PC-3 (cell line): ENCODE measurements at regions not wholly inside any gene's neighbourhood (a gene's known extent, or its start where the extent isn't known, plus 50 kb on each side); places are given as distances from the start of the nearest gene placed in this dataset.

Experiments
- ATAC-seq: fragments of 200-7000 bp; cut with Tn5 transposase; 2 replicates; pipeline ENCODE4 v1.9.1; 2020; ENCODE audit warnings: mild to moderate bottlenecking, moderate library complexity
- BruUV-seq: library from RNA; stranded (reverse); fragments of 400-500 nt; replicated peaks from 2 replicates; lab custom pipeline; 2021; lab: Mats Ljungman, UMichigan
- CTCF ChIA-PET: fragments of 300-600 bp; sonication (Branson Sonifier 250); formaldehyde crosslinking; loops from one replicate; lab custom pipeline; 2022; ENCODE audit warnings: antibody characterized with exemption; lab: Charles Lee
- POLR2A ChIA-PET: fragments of 300-600 bp; sonication (Branson Sonifier 250); formaldehyde crosslinking; loops from one replicate; lab custom pipeline; 2022; ENCODE audit warnings: antibody characterized with exemption; ENCODE audit not compliant: unreplicated experiment; lab: Charles Lee
- DNase-seq: peaks from one replicate; pipeline ENCODE4 v3.0.0-alpha.2; 2015
- H2AFZ ChIP-seq: fragments of 300-600 bp; sonication (generic); 2 replicates; pipeline ENCODE4 v1.6.0; 2016; ENCODE audit warnings: antibody characterized with exemption, low read length
- H3F3A ChIP-seq: fragments of 300-600 bp; sonication (generic); one replicate; pipeline ENCODE4 v1.6.0; 2017; ENCODE audit warnings: antibody characterized with exemption, low read length, control low read depth, mild to moderate bottlenecking; ENCODE audit not compliant: unreplicated experiment
- H3K27ac ChIP-seq: fragments of 300-600 bp; sonication (generic); 2 replicates; pipeline ENCODE4 v1.5.1; 2016; ENCODE audit warnings: mild to moderate bottlenecking, low read length
- H3K27me3 ChIP-seq: fragments of 300-600 bp; sonication (generic); 2 replicates; pipeline ENCODE4 v1.6.1; 2016; ENCODE audit warnings: low read length, mixed read lengths
- H3K36me3 ChIP-seq: fragments of 300-600 bp; sonication (generic); 2 replicates; pipeline ENCODE4 v1.6.1; 2016; ENCODE audit warnings: low read depth, mixed run types, low read length, mixed read lengths
- H3K4me1 ChIP-seq: fragments of 300-600 bp; sonication (generic); 2 replicates; pipeline ENCODE4 v1.5.1; 2016; ENCODE audit warnings: low read length; ENCODE audit not compliant: insufficient read depth
- H3K4me2 ChIP-seq: fragments of 300-600 bp; sonication (generic); 2 replicates; pipeline ENCODE4 v1.6.0; 2016; ENCODE audit warnings: low read length
- H3K4me3 ChIP-seq: fragments of 300-600 bp; sonication (generic); 2 replicates; pipeline ENCODE4 v1.5.1; 2016; ENCODE audit warnings: mild to moderate bottlenecking, low read length, mixed read lengths
- H3K79me2 ChIP-seq: fragments of 300-600 bp; sonication (generic); 2 replicates; pipeline ENCODE4 v1.6.1; 2017; ENCODE audit warnings: low read length, mixed read lengths
- H3K9ac ChIP-seq: fragments of 300-600 bp; sonication (generic); 2 replicates; pipeline ENCODE4 v1.6.0; 2016; ENCODE audit warnings: mild to moderate bottlenecking, low read length
- H3K9me2 ChIP-seq: fragments of 300-600 bp; sonication (generic); replicated peaks from 2 replicates; pipeline ENCODE4 v1.6.1; 2016; ENCODE audit warnings: mixed run types, low read length, mixed read lengths
- H3K9me3 ChIP-seq: fragments of 300-600 bp; sonication (generic); 2 replicates; pipeline ENCODE4 v1.6.1; 2016; ENCODE audit warnings: low read length, mixed read lengths
- H4K20me1 ChIP-seq: fragments of 300-600 bp; sonication (generic); 2 replicates; pipeline ENCODE4 v1.6.1; 2016; ENCODE audit warnings: low read length, mixed read lengths
- EZH2 ChIP-seq: fragments of 300-600 bp; sonication (generic); IDR thresholded peaks from one replicate; pipeline ENCODE4 v1.6.1; 2017; ENCODE audit warnings: antibody characterized with exemption, mild to moderate bottlenecking, low read length; ENCODE audit not compliant: unreplicated experiment
- EZH2phosphoT487 ChIP-seq: fragments of 300-600 bp; sonication (generic); IDR thresholded peaks from 2 replicates; pipeline ENCODE4 v1.6.1; 2018; ENCODE audit warnings: mild to moderate bottlenecking, antibody characterized with exemption, low read length, borderline replicate concordance
- intact Hi-C: fragments of 100-400 bp; cut with micrococcal nuclease; formaldehyde crosslinking; loops from 2 replicates; pipeline ENCODE4 v1.9.0; 2023
- TF ChIP-seq, protein P1 (sequence below): fragments of 300-600 bp; sonication (generic); conservative IDR thresholded peaks from 2 replicates; pipeline ENCODE4 v1.5.1; 2017; ENCODE audit warnings: antibody characterized with exemption, low read depth, mild to moderate bottlenecking, low read length

DNA sequence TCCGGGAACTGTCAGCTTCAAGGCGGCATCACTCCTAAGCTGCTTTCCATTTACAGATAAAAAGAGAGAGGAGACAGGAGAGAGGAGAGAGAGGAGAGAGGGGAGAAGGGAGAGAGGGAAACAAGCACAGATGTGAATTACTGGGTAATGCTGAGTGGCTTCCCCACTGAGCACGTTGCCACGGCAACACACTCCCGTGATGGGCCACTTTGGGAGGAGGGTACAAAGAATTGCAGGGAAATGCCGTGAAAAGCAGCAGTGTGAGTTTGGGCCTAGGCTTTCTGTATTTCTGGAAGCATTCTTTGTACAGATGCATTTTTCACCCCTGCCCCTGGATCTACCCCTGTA lies 128.0 kb upstream of the IRF2BP2 start:
- H3K79me2 ChIP-seq, result no peaks in the 10 kb centered on the region
- no peak overlapping the region for H2AFZ ChIP-seq
- ChIA-PET POLR2A (no interaction called here), CTCF (no interaction called here)
- H3F3A ChIP-seq, result no peaks in the 10 kb centered on the region
- BruUV-seq, result no TSS peak
- H3K27me3 ChIP-seq, result no peaks in the 10 kb centered on the region
- H3K9me3 ChIP-seq, result no peaks in the 10 kb centered on the region
- no peak overlapping the region for H3K4me3 ChIP-seq
- no peaks in the 10 kb centered on the region for H4K20me1 ChIP-seq
- no peaks in the 10 kb centered on the region for H3K9me2 ChIP-seq
- H3K4me1 ChIP-seq, result no peaks in the 10 kb centered on the region
- H3K36me3 ChIP-seq, result no peaks in the 10 kb centered on the region
- no peak overlapping the region for H3K9ac ChIP-seq
- H3K4me2 ChIP-seq, result no peak overlapping the region
- intact Hi-C loops, result no loop called here
- DNase-seq, result no peak
- no peak overlapping the region for H3K27ac ChIP-seq
- no peak for ATAC-seq
- no peak for TF ChIP-seq EZH2
- no peak for TF ChIP-seq EZH2phosphoT487
- TF ChIP-seq, protein P1, sequence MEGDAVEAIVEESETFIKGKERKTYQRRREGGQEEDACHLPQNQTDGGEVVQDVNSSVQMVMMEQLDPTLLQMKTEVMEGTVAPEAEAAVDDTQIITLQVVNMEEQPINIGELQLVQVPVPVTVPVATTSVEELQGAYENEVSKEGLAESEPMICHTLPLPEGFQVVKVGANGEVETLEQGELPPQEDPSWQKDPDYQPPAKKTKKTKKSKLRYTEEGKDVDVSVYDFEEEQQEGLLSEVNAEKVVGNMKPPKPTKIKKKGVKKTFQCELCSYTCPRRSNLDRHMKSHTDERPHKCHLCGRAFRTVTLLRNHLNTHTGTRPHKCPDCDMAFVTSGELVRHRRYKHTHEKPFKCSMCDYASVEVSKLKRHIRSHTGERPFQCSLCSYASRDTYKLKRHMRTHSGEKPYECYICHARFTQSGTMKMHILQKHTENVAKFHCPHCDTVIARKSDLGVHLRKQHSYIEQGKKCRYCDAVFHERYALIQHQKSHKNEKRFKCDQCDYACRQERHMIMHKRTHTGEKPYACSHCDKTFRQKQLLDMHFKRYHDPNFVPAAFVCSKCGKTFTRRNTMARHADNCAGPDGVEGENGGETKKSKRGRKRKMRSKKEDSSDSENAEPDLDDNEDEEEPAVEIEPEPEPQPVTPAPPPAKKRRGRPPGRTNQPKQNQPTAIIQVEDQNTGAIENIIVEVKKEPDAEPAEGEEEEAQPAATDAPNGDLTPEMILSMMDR, result no peak

DNA sequence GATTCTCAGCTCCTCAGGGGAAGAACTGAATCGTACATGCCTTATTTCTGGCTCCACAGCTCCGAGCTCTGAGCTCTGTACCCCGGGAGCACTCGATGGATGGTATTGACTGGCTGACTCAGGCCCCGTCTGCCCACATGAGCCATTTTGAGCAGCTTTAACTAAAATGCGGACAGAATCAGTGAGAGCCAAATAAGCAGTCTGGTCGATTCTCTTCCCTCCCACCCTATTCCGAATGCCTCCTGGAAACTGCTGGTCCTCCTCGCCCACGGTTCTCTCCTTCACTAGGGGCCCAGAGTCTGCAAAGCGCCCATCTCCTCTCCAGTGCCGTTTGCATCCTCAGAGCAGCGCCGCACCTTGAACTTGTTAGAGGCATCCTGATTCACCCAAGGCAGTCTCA lies 125.9 kb upstream of the IRF2BP2 start:
- no peaks in the 10 kb centered on the region for H3K9me2 ChIP-seq
- H3K4me2 ChIP-seq, result no peak overlapping the region
- ChIA-PET POLR2A (no interaction called here), CTCF (interaction anchor here (0.6 kb wide), 1 partner anchor 551 kb away, joined by 3 read pairs; no protein-coding TSS in a partner anchor)
- ATAC-seq (no peak), DNase-seq (no peak)
- peaks cover 14% of the 10 kb centered on the region for H3K4me1 ChIP-seq
- BruUV-seq, result no TSS peak
- no peak overlapping the region for H2AFZ ChIP-seq
- no peaks in the 10 kb centered on the region for H3K36me3 ChIP-seq
- no peak overlapping the region for H3K9ac ChIP-seq
- H3K79me2 ChIP-seq, result no peaks in the 10 kb centered on the region
- no peak overlapping the region for H3K27ac ChIP-seq
- no peaks in the 10 kb centered on the region for H3K27me3 ChIP-seq
- no peaks in the 10 kb centered on the region for H3F3A ChIP-seq
- H3K4me3 ChIP-seq, result no peak overlapping the region
- H3K9me3 ChIP-seq, result no peaks in the 10 kb centered on the region
- no peak for TF ChIP-seq EZH2
- no peak for TF ChIP-seq EZH2phosphoT487
- TF ChIP-seq, protein P1, result no peak
- H4K20me1 ChIP-seq, result no peaks in the 10 kb centered on the region
- intact Hi-C loops, result no loop called here

DNA sequence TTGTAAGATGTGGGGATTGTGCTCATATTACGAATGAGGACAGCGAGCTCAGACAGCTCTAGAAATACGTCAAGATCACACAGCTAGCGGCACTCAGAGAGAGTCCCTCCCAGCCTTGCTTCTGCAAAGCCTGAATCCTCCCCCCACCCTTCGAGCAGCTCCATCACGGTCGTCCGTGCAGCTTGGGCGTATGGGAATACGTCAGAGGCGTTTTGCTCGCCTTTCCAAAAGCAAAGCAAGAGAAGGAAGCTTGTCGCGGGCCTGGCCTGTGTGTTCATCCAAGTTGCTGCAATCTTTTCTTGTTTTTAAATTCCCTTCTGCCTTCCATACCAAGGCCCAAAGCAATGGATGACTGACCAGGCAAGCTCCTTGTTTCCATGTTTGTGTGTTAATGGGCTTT lies 125.5 kb upstream of the IRF2BP2 start:
- H3K4me1 ChIP-seq, result peaks cover 19% of the 10 kb centered on the region
- ChIA-PET POLR2A (no interaction called here), CTCF (interaction anchor here (0.6 kb wide), 1 partner anchor 551 kb away, joined by 3 read pairs; no protein-coding TSS in a partner anchor)
- H3K4me2 ChIP-seq, result no peak overlapping the region
- H3F3A ChIP-seq, result no peaks in the 10 kb centered on the region
- H3K27ac ChIP-seq, result no peak overlapping the region
- H3K27me3 ChIP-seq, result no peaks in the 10 kb centered on the region
- H3K9me3 ChIP-seq, result no peaks in the 10 kb centered on the region
- no peaks in the 10 kb centered on the region for H3K79me2 ChIP-seq
- BruUV-seq, result no TSS peak
- no peaks in the 10 kb centered on the region for H4K20me1 ChIP-seq
- H3K9me2 ChIP-seq, result no peaks in the 10 kb centered on the region
- intact Hi-C loops, result no loop called here
- H3K36me3 ChIP-seq, result no peaks in the 10 kb centered on the region
- H2AFZ ChIP-seq, result no peak overlapping the region
- ATAC-seq, result no peak
- no peak overlapping the region for H3K4me3 ChIP-seq
- TF ChIP-seq, protein P1, result no peak
- TF ChIP-seq EZH2phosphoT487, result no peak
- no peak overlapping the region for H3K9ac ChIP-seq
- DNase-seq, result no peak
